HG03095 (cell line): ENCODE measurements at regions not wholly inside any gene's neighbourhood (a gene's known extent, or its start where the extent isn't known, plus 50 kb on each side); places are given as distances from the start of the nearest gene placed in this dataset.
"Not testable (repeated sequence)": the region's sequence is repeated elsewhere in the genome, so short reads cannot be mapped to it uniquely, and the experiment has no call there.

Experiments
- ATAC-seq: cut with Tn5 transposase; IDR thresholded peaks from one replicate; pipeline ENCODE4 v1.9.1; 2021; ENCODE audit warnings: moderate library complexity; ENCODE audit not compliant: unreplicated experiment

GRCh38 chr6:11428371-11428770 lies 109.2 kb upstream of the TMEM170B start:
- ATAC-seq = no peak

GRCh38 chr6:11427723-11428245 lies 109.8 kb upstream of the TMEM170B start:
- ATAC-seq = no peak

- no peak for ATAC-seq
Measured at GRCh38 chr6:11427091-11427722, 110.3 kb upstream of the TMEM170B start.

- ATAC-seq = no peak
Measured at GRCh38 chr6:11426571-11426970, 111.0 kb upstream of the TMEM170B start.

DNA sequence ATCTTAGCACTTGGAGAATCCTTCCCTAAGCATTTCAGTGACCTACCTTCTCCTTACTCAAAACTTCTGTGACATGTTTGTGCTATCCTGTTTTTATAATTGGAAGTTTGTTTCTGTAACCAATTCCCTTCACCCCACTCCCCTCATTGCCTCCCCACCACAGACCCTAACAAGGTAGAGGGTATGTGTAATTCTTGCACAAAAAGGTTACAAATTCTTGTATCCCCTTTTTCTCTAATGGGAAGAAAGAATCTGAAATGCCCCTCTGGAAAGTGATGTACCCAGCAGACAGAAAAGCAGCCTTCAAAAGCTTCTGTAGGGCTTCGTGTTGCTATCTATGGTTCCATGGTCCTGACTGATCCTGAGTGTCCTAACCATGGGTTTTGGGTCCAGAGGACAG lies 111.7 kb upstream of the TMEM170B start:
- ATAC-seq = no peak

DNA sequence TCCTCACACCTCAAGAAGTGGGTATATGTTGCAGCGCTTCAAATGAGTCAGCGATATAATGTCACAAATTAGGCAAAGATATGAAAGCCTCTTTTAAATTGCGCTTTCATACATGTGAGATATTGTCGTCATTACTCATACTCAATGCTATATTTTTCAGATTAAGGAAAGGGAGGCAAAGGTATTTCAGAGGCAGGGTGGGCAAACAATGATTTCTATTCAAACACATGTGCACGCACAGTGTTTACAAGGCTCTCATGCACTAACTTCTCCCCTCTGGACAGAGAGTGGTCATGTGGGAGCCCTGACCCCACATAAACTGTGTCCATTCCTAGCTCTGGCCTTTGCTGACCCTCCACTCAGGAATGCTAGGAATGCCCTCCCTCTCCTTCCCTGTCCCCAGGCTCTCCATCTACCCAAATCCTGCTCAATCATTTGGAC lies 112.1 kb upstream of the TMEM170B start:
- no peak for ATAC-seq

DNA sequence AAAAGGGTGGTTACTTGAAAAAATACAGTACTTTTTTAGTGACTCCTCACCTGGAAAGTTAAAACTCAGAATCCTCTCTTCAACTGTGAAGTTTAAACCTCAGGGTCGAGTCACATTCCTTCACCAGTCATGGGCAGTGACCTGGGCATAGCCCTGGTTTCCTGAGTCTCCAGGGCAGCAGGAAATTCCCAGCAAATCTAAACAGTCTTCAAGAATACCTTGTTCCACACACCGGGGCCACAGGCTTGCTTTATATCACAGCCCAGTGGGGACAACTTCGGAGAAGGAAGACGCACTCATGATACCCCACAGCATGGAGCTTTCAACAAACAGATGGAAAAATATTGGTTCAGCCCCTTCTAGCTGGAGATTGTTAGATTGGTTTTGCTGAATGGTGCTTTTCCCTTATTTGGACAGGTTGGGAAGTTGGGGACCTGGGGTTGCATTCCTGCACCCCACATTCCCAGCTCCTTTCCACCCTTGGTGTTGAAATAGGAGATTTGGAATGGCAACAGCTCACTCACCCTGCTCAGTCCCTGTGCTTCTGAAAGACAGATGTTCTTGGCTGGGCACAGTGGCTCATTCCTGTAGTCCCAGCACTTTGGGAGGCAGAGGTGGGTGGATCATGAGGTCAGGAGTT lies 113.0 kb upstream of the TMEM170B start:
- no peak for ATAC-seq

- ATAC-seq = no peak
Measured at GRCh38 chr6:11423667-11424066, 113.9 kb upstream of the TMEM170B start.

DNA sequence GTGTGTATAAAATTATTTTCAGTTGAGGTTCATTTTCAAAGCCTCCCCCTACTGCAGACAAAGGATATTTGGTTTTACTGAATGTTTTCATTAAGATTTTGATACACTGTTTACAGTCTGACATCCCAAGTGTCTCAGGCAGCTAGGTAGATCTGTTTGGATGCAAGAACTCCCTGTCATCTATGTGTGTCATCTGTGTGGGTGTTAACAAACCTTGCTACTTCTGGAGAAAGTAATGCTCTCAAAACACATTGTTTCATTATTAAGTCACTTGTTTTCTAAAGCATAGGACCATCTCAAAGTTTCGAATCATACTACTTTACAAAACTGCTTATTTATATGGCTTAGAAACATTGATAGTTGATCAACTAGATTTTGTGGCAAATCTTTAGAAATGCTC lies 114.5 kb upstream of the TMEM170B start:
- ATAC-seq = no peak

GRCh38 chr6:11419763-11420453 lies 117.6 kb upstream of the TMEM170B start:
- no peak for ATAC-seq

GRCh38 chr6:11418290-11418905 lies 119.2 kb upstream of the TMEM170B start:
- no peak for ATAC-seq

- no peak for ATAC-seq
Measured at GRCh38 chr6:11416936-11417576, 120.5 kb upstream of the TMEM170B start.

GRCh38 chr6:11416099-11416935 lies 121.2 kb upstream of the TMEM170B start:
- ATAC-seq = not testable (repeated sequence)

DNA sequence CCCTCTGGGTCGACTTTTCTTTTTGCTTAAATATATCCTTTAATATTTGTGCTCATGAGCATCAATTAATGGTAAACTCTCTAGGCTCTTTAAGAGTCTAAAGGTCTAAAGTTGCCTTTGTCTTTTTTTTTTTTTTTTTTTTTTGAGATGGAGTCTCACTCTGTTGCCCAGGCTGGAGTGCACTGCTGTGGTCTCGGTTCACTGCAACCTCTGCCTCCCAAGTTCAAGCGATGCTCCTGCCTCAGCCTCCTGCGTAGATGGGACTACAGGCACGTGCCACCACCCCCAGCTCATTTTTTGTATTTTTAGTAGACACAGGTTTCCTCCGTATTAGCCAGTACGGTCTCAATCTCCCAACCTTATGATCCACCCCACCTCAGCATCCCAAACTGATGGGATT lies 122.0 kb upstream of the TMEM170B start:
- ATAC-seq = no peak

DNA sequence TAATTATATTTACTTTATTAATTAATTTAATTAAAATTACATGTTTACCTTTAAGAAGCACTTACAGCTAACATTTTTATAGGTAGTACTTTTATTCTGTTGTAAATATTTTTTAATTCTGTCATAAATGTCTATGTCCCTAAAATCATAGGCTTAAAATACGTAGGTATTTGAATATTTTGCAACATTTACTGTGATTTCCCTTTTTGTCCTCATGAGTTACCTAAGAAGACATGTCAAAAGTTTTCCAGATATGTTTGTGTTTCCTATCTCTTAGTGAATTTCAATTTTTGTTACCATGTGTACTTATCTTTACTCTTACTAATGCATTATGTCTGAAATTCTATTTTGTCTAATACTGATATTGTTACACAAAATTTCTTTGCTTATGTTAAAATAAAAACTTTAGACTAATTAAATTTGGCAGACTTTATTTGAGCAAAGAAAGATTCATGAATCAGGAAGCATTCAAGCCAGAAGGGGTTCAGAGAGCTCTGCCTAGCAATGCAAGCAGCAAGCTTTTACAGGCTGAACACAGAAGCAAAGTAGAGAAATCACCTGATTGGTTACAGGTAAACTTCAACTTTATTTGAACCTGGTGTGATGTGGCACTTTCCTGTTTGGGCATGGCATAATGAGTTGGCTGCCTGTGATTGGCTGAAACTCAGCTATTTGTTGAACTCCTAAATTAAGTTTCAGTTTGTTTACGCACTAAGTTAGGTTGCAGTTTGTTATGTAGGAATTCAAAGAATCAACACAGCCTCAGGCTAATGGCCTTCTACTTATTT lies 123.2 kb upstream of the TMEM170B start:
- no peak for ATAC-seq

DNA sequence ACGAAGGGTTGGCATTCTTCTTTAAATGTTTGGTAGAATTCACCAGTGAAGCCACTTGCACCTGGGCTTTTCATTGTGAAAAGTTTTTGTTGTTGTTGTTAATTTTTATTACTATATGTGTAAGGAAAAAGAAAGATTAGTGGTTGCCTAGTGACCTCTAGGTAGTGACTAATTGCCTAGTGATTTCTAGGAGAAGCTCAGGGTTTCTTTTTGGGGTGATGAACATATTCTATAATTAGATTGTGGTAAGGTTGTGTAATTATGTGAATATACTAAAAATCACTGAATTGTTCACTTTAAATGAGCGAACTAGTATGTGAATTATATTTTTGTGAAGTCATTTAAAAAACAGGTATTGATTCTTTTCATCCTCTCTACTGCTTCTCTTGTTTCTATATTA lies 123.8 kb upstream of the TMEM170B start:
- ATAC-seq = no peak

DNA sequence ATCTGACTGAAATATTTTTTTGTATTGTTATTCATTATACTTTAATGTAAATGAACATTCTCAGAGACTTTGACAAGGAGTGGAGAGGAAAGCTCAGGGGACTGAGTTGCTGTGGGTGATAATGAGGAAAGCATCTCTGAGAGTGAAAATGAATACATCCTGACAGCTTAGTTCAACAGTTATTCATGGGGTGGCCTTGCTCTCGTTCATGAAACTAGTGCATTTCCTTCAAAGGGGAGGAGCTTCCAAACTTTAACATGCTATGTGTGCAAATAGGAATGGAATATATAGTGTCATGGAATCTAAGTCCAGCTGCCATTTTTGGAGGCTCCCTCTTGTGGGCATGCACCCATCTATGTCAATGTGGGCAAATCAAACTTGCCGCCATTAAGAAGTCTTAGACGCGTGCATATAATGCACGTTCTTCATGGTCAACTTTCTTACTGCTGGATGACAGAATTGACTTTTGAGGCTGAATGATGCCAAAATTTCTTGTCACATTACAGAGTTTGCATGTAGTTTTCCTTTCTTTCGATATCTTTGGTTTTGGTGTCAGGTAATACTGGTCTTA lies 124.3 kb upstream of the TMEM170B start:
- no peak for ATAC-seq

DNA sequence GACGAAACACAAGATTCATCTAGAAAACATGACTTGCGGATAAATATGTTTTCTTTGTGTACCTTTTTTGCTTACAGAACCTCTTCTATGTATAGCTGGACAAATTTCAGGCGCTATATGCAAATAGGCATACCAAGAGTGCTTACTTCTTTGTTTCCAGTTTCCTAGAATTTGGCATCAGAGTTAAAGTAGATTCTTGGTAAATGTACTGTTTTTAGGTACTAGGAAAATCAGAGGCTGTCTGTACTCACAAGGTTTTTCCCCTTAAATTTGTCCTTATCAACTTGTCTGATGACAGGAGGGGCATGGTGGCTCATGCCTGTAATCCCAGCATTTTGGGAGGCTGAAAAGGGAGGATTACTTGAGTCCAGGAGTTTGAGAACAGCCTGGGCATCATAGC lies 124.9 kb upstream of the TMEM170B start:
- ATAC-seq = no peak

DNA sequence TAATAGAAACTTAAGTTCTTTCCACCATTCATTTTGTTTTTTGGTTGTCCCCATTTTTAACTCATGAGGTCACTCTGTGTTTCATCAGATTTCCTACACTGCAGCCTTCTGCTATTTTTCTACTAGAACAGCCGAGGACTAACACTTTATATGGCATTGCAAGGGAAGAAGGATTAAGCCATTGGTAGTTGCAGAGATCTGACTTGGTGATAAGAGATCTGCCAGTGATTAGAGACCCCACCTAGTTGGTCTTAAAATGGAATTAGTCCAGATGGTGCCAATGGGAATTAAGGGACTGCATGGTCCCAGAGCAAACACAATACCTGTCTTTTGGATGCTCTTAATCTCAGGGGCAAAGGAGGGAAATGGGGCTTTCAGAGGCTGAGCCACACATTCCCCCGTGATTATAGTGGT lies 125.5 kb upstream of the TMEM170B start:
- no peak for ATAC-seq
